NCI-H2227 (cell line): ENCODE measurements at regions not wholly inside any gene's neighbourhood (a gene's known extent, or its start where the extent isn't known, plus 50 kb on each side); places are given as distances from the start of the nearest gene placed in this dataset.

Source experiments
- DNase-seq: peaks from one replicate; lab custom pipeline; 2025; ENCODE audit not compliant: unreplicated experiment; lab: John Stamatoyannopoulos, UW

DNA sequence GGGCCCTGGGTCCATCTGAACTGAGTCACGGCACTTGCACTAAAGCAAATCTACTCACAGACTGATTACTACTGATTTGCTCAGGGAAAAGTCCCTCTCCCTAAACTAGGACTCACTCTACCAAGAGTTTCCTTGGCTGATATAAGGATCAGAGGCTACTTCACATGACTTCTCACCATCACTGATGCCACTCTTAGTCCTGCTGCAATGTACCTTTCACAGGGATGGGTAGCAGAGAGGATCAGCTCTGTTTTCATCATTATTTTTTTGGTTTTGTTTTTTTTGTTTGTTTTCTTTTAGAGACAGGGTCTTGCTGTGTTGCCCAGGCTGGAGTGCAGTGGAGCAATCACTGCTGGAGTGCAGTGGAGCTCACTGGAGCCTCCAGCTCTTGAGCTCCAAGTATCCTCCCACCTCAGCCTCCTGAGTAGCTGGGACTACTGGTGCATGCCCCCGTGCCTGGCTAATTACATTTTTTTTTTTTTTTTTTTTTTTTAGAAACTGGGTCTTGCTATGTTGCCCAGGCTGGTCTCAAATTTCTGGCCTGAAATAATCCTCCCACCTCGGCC is 200.6 kb downstream of the JCAD start:
- DNase-seq: no peak

DNA sequence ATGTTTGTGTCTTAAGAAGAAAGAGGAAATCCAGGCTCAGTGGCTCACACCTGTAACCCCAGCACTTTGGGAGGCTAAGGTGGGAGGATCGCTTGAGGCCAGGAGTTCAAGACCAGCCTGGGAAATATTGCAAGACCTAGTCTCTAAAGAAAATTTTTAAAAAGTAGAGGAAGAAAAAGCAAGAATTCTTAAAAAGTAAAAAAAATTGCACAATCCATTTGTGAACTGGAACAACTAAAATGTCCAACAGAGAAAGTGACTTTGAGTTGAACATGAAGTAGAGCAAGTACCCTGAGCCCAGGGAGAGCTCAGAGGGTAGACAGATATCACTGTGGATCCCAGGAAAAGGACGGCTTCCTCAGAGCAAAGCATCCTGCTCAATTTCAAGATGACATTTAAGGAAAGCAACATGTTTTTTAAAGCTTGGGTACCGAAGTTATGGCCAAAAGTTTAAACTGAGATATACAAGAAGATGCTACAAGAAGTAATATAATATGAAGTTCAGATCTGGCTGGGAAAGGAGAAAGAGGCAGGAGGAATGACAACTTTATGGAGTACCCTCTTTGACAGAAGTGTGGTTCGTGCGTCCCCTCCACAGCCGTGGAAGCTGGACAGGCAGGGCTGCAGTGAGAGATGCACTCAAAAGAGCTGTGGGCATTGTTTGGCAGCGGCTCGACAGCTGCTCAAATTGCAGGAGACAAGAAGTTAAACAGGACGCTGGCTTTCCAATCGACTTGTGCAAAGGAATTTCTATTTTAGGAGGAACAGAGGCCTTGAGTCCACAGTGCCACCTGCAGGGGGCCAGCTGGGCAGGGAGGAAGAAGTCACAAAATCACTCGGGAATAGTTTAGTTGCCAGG is 201.3 kb downstream of the JCAD start:
- peak; percentile 1 for DNase-seq

DNA sequence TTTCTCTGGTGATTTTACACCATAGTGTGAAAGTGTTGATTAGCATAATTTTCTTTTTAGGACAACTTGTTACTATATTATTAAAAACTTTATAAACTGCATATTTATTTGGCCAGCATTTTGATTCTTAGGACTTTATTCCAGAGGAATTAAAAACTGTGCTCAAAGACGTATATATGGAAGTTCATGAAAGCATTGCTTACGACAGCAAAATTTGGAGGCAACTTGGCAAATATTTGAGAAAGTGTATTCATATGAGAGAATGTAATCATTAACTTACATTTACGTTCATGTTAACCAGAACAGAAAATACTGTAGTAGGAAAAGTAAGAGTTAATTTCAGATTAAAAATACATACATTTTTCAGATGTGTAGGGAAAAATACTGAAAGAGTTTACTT is 203.1 kb downstream of the JCAD start:
- no peak for DNase-seq

DNA sequence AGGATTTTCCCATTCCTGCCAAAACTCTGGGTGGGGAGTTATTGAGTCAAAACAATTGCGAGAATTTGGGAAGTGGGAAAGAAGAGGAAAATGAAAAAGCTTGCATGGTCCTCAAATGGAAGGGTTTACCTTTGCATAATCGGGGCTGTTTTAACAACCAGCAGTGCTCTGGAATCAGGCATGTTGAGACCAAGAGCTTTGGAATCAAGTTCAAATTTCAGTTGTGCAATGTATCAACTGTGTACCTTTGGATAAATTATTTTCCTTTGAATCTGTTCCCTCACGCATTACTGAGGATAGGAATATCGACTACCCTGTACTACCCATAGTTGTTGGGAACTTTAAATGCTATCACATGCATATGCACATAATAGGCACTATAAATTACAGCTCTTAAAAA is 205.5 kb downstream of the JCAD start:
- no peak for DNase-seq

DNA sequence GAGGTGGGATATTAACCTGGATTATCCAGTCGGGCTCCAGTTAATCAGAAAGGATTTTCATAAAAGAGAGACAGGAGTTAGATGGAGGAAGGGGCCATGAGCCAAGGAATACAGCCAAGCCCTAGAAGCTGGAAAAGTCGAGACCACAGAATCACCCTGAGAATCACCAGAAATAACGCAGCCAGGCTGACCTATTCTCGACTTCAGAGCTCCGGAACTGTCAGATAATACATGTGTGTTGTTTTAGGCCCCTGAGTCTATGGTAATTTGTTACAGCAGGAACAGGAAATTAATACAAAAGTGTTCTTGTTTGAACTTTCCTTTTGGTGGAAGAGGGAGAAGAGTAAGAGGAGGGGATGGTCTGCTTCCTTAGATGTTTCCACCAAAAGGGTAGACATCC is 208.1 kb downstream of the JCAD start:
- DNase-seq: no peak

DNA sequence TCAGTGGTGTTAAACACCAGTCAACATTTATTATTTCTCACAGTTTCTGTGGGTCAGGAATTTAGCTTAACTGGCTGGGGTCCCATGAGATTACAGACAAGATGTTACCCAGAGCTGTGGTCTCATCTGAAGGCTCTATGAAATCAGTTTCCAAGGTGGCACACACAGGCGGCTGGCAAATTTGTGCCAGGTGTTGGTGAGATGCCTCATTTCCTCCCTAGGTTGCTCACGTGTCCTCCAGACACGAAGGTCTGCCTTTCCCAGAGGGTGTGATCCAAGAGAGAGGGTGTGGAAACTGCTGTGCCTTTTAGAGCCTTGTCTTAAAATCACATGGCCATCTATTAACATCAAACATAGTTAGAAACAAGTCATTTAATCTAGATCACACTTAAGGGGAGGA is 209.0 kb downstream of the JCAD start:
- DNase-seq: no peak

DNA sequence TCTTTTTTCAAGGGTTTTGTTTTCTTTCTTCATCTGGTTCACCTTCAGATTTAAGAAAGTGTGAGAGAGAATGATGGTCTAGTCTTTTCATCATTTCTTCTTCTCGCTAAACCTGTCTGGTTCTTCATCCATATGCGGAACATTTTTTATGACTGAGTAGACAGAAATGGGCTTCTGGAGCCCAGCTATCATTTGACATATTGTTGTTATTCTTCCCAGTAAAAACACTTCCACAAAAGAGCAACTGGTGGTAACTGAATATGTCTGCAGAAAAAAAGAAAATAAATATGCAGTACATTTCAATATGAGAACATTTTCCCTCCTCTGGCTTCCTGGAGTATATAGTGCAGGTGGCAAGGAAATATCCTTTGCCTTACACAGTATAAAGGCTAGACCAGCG is 209.5 kb downstream of the JCAD start:
- DNase-seq: no peak

DNA sequence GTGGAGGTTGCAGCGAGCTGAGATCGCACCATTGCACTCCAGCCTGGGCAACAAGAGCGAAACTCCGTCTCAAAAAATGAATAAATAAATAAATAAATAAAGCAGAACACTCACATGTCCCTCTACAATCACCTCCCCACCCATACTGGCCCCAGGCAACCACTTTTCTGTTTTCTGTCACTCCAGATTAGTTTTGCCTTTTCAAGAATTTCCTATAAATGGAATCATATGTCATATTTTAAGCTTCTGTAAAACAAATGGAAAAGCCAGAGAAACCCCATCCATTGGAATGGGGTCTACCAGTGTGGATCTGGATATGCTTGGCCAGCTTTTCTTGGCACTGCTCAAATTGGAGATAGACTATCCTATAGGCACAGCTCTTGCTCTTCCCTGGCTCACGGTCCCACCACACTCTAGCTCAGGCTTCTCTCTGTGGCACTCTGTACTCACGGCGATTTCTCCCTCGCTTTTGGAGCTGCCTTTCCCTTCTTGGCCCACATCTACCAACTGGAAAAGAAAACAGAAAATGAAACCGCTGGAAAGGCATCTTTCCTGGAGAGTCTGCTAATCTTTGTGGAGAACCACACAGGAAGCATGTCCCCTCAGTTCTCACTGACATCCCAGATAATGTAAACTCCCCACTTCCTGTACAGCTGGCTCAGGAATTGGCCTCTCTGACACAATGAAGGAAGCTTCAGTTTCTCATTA is 210.1 kb downstream of the JCAD start:
- no peak for DNase-seq

DNA sequence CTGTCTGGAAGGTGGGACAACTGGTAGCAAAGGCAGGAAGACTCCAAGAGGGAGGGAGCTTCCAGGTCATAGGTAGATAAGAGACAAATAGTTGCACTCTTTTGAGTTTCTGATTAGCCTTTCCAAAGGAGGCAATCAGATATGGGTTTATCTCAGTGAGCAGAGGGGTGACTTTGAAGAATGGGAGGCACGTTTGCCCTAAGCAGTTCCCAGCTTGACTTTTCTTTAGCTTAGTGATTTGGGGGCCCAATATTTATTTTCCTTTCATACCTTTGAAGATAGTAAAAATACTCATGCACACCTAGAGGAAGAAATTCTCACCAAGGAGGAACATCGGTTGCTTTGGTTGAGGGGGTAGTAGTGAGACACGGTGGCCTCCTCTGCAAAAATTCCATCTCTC is 212.1 kb upstream of the SVIL start:
- no peak for DNase-seq

DNA sequence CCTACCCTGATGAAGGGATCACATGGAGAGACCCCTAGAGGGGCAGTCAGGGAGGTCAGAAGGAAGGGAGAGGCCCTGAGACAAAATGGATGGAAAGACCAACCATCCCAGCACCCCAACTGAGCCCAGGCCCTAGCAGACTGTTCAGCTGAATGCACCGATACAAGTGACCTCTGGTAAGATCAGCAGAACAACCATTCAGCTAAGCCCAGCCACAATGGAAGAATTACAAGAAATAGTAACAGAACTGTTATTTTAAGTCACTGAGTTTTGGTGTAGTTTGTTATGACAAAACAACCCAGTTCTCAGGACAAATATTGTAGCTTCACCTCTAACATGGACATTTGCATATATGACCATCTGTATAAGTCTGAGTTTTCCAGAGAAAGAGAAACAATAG is 210.4 kb upstream of the SVIL start:
- DNase-seq: no peak

DNA sequence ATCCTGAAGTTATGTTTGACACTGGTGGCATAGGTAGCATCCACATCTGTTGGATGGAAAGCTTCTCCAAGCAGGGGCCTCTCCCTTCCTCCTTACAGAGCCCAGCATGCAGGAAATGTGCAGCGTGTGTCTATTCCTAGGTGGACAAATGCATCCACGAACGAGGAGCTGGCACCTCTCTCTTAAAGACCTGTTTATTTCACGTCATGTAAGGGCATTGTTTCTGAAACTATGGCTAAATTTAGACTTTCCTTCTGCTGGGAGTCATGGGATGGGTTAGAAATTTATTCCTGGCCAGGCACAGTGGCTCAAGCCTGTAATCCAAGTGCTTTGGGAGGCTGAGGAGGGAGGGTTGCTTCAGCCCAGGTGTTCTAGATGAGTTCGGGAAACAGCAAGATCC is 208.4 kb upstream of the SVIL start:
- DNase-seq: no peak

DNA sequence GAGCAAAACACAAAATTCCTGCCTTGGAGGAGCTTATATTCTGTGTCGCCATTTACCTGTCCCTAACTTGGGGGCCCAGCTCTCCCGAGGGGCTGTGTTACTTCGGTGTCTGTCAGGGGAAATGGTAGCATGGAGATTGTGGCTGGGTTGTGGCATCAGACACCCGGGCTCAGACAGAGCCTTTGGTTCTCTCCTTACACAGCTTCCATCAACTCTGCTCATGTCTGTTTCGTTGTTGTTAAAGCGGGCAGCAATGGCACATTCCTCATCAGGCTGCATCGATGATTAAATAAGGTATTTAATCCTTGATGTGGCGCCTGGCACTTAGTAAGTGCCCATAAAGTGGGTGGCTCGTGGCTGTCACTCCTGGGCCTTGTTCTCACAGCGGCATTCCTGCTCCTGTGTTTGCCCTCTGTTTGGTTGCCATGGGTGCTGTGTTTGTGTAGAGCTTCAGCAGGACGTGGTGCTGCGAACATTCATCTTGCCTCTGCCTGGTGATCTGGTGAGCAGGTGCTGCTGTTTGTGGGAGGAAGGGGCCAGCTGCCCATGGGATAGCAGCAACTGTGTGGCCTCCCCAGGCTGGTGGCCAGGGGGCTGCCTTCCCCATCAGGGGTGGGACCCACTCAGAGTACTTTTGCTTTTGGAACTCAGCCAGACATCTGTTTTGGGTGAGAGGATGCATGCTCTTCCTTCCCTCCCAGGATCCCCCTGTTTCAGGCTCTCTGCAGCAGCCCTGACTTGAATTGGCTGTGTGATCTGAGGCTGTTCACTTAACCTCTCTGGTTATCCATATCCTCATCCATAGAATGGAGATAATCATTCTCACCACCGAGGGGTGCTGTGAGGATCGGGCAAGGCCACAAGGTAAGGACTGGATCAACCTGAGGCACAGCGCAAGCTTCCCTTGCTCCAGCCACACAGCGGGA is 207.2 kb upstream of the SVIL start:
- peak; percentile 23 for DNase-seq

DNA sequence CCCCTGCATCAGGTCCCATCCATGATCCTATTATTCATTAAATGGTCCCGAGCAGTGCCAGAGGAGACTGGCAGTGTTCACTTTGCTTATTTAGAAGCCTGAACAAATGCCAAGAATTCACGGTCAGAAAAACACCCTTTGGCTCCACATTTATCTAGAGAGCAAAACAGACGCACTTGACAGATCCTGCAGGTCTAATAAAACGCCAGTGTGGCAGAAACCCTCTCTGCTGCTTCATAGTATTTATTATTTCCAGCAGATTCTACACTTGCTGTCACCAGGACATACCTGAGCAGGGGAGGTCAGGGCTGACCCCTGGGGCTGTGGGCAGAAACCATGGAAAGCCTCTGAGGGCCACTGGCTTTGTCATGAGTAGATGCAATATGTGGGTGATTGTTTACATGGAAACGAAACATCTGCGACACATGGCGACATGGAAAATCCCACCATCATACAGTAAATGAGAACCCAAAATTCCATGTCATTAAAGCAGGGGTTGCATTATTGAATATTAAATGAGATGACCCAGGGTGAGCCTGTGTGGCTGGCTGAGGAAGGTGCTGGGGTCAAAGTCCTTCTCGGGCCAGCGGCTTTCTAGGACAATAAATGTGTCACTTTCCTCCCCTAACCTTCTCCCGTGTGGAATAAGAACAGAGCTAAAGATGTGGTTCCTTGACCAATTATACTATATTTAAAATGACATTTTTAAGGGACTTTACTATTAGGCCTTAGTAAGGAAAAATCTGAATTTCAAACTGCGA is 205.9 kb upstream of the SVIL start:
- no peak for DNase-seq

DNA sequence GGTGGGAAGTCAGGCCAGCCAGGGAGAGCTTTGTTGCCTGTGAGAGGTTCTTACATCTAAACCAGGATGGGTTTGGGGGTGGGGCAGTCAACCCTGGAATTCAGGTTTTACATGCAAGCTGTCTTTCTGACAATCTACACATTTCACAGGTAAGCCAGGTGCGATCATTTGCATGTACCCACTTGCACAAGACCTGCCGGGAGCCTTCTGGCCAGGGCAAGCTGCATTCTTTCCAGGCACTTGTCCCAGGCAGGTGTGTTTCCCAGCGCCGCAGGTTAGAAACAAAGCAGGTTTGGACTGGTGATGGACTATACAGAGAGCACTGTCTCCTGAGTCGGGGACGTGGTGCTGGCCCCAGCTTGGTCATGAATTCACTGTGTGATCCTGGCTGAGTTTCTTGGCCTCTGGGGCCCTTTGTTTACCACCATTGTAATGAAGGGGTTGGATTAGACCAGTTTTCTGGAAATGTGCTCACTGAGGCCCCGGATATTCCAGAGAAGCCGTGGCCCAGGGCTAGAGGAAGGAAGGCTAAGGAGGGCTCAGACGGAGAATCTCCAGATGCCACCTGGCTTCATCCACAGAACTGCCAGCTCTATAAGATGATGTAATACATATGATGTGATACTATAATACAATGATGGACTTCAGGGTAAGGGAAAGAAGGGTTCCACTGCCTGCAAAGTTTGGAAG is 205.2 kb upstream of the SVIL start:
- no peak for DNase-seq

DNA sequence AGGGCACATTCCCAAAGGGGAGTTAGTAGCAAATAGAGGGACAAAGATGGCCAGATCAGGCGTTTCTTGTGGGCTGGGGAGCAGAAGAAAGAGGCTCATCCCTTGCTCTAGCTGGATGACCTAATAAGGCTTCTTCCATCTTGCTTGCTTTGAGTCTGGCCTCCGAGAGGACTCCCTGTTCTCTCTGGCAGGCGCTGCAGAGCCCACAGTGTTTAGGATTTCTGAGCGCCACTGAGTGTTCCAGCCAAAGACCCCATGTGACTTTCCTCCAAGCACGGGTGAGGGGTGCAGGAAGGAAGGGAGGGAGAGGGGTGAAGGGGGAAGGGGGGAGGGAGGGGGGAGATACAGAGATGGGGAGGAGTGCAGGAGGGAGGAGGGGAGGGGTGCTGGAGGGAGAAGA is 203.8 kb upstream of the SVIL start:
- no peak for DNase-seq

DNA sequence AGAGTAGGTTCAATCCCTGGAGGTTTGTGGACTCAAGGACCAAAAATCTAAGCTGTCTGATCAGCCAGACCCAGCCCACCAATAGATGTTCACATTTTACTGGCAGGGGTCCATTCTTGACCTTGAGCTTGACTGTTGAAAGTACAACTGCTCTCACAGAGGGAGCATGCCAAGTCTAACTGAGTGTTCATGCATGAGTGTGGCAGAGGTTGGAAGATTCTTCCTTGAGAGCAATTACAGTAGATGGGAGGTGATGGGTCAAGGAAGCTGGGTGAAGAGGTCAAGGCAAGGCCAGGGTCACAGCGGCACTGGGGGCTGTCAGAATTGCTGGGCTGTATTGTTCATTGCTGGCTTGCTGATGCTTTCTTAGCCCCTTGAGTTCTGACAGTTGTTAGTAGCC is 202.8 kb upstream of the SVIL start:
- DNase-seq: no peak

DNA sequence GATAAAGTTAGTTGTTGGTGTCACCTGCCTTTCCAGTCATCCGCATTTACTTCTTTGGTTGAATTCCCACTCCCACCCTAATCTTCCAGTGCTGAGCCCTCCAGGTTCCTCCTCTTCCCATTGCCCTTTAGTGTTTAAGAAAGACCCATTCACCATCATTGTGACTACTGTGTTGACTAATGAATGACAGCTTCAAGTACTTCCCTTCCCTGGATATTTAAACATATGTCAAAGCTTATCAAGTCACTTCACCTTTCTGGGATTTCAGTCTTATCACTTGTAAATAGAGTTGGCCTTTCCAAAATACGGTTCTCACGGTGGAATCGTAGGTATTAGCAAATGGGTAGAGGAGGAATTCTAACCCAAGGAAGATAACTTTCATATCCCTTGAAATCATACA is 201.6 kb upstream of the SVIL start:
- no peak for DNase-seq

DNA sequence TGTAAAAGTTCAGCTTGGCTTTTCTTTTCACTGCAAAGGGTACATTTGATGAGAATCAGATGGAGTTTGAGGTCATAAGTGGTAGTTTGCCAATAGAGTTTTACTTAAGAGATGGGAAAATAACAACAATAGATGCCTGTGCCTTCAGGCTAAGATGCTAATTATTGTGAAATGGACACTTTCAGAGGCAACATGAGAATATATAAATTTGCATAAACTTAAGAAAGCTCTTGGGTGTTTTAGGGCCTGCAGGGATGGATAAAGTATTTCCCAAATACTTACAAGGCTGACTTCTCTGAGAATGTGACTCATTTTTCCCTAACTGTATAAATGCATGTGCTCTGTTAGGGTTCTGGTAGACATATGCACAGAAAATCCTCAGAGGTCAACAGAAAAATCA is 200.3 kb upstream of the SVIL start:
- DNase-seq: no peak

DNA sequence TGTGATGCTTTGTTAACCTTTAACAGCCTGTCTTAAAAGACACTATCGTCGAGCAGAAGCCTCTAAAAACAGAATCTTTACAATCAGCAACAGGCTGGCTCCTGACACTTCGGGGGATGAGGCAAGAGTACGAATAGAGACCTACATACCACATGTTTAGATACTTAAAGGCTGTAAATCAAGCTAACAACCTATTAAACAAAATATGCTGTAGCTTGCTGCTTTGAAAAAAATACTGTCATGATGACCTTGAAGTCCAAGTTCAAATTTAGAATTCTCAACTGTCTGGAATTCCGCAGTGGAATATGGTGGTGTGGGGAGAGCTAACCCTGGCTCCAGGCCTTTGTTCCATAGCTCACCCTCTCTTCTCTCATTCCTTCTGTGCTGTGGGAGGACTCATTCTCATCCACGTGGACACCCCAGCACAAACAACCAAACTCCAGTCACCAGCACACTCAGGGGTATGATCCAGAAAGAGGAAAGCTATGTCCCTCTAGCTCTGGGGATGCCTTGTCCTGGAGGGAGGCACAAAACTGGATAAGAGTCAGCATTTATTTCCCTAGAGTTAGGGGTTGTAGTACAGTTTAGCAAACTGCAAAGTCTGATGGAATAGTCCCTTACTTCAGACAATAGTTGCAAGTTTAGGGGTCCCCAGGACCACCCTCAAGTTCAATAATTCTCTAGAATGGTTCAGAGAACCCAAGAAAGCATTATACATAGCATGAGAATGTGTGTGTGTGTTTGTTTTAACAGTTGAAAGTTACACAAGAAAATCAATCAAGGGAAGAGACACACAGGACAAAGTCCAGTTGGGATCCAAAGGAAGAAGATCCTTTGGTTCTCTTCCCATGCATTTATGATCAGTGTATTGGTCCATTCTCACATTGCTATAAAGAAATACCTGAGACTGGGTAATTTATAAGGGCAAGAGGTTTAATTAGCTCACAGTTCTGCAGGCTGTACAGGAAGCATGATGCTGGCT is 196.1 kb upstream of the SVIL start:
- no peak for DNase-seq
